Spleen (tissue), 11 donors: ENCODE measurements at regions not wholly inside any gene's neighbourhood (a gene's known extent, or its start where the extent isn't known, plus 50 kb on each side); places are given as distances from the start of the nearest gene placed in this dataset.

Experiments used
- DNase-seq: peaks from one replicate; pipeline ENCODE4 v3.0.0-alpha.2; 2020
- H3K27ac ChIP-seq, 8 donors: fragments of 200-600 bp; sonication (generic) in 7 of 8; 1 replicate in 4 of 8; 2 replicates in 4 of 8; pipeline versions ENCODE4 v1.5.0 to v1.8.0; 2016 to 2021; ENCODE audit warnings: inconsistent platforms in 4 of 8, mild to moderate bottlenecking in 4 of 8, moderate library complexity in 1 of 8
- H3K27me3 ChIP-seq, 7 donors: fragments of 200-600 bp; sonication (generic) in 6 of 7; replicated peaks in 1 of 7; 1 replicate in 4 of 7; 2 replicates in 3 of 7; pipeline versions ENCODE4 v1.5.0 to v1.8.0; 2016 to 2021; ENCODE audit warnings: inconsistent platforms in 3 of 7, mild to moderate bottlenecking in 1 of 7
- H3K36me3 ChIP-seq, 6 donors: fragments of 200-600 bp; sonication (generic) in 5 of 6; 1 replicate in 4 of 6; 2 replicates in 2 of 6; pipeline versions ENCODE4 v1.5.0 to v1.8.0; 2016 to 2021; ENCODE audit warnings: inconsistent platforms in 2 of 6
- H3K4me1 ChIP-seq, 6 donors: fragments of 200-600 bp; sonication (generic) in 5 of 6; 1 replicate in 3 of 6; 2 replicates in 3 of 6; pipeline versions ENCODE4 v1.5.0 to v1.8.0; 2016 to 2021; ENCODE audit warnings: inconsistent platforms in 3 of 6
- H3K4me3 ChIP-seq, 8 donors: fragments of 200-600 bp; sonication (generic) in 7 of 8; 1 replicate in 4 of 8; 2 replicates in 4 of 8; pipeline versions ENCODE4 v1.5.0 to v1.8.0; 2016 to 2021; ENCODE audit warnings: inconsistent platforms in 4 of 8, mild to moderate bottlenecking in 4 of 8, moderate library complexity in 2 of 8
- H3K9me3 ChIP-seq, 8 donors: fragments of 200-600 bp; sonication (generic) in 7 of 8; 1 replicate in 4 of 8; 2 replicates in 4 of 8; pipeline versions ENCODE4 v1.5.0 to v1.8.0; 2016 to 2021; ENCODE audit warnings: inconsistent platforms in 4 of 8
- CTCF ChIP-seq, 11 experiments: fragments of 200-600 bp in 7 of 11; fragments of 450-650 bp in 4 of 11; sonication (generic) in 4 of 11; IDR thresholded peaks in 8 of 11; conservative IDR thresholded peaks in 3 of 11; 1 replicate in 7 of 11; 2 replicates in 4 of 11; pipeline versions ENCODE4 v1.4.0 to v1.8.0; 2016 to 2021; ENCODE audit warnings: antibody characterized with exemption in 11 of 11, inconsistent platforms in 4 of 11, mild to moderate bottlenecking in 1 of 11
- POLR2A ChIP-seq, 3 donors: fragments of 450-650 bp; IDR thresholded peaks; one replicate each; pipeline ENCODE4 v1.5.1; 2017; ENCODE audit warnings: antibody characterized with exemption in 3 of 3, mild to moderate bottlenecking in 1 of 3
- POLR2AphosphoS5 ChIP-seq, 3 donors: sonication (generic); formaldehyde crosslinking; IDR thresholded peaks; one replicate each; pipeline ENCODE4 v1.5.1; 2017; ENCODE audit warnings: antibody characterized with exemption in 3 of 3
- WGBS, 5 donors: extraction: QIAGEN DNeasy Blood & Tissue Kit in 3 of 5; methylation state at CpG; one replicate each; pipeline versions ENCODE4 v1.1.5 to v1.1.7; 2013 to 2018; 5-methylcytosine and 5-hydroxymethylcytosine counted together
- intact Hi-C: fragments of 100-400 bp; cut with DNase I; formaldehyde crosslinking; loops from one replicate; pipeline ENCODE4 v1.15.0; 2023; ENCODE audit warnings: low total_unique reads
- donor health status: healthy with polysubstance abuse.
- donor health status: DM: no; HTN: no; CAD: no; lungs with moderate emphysema.
- donor health status: DM: no; HTN: no; CAD: no.
- donor health status: Bipolar disorder and iron deficiency.
- donor health status: healthy.
- donor health status: DM: no; HTN: no; CAD: no.
- donor health status: DM: yes; HTN: yes; CAD: no.

- no peak for DNase-seq
- no peak overlapping the region for H3K4me3 ChIP-seq
- H3K36me3 ChIP-seq, result no peaks in the 10 kb centered on the region
- H3K27me3 ChIP-seq, result no peaks in the 10 kb centered on the region
- no peak overlapping the region for H3K27ac ChIP-seq
- TF ChIP-seq POLR2AphosphoS5 (IDR thresholded peaks at IDR 0.05), result no peak
- TF ChIP-seq CTCF (IDR thresholded peaks at IDR 0.05 in 8 of 11, conservative IDR thresholded peaks at IDR 0.05 in 3 of 11), result no peak
- no peak for TF ChIP-seq POLR2A (IDR thresholded peaks at IDR 0.05)
- WGBS, 5 donors, result 83 to 88% (median 84%) methylated on average over 2 of the region's 2 CpGs
- H3K4me1 ChIP-seq, result peaks cover 0 to 7% (median 0%) of the 10 kb centered on the region in 6 donors
- intact Hi-C loops, result no loop called here
- H3K9me3 ChIP-seq, result peaks cover 0 to 3% (median 0%) of the 10 kb centered on the region in 8 donors
Observed at GRCh38 chr3:82081351-82081750, 319.9 kb upstream of the GBE1 start.

- H3K27ac ChIP-seq, result no peak overlapping the region
- WGBS, 5 donors, result 70 to 81% (median 79%) methylated on average over 3 of the region's 3 CpGs
- no peaks in the 10 kb centered on the region for H3K36me3 ChIP-seq
- peaks cover 0 to 3% (median 0%) of the 10 kb centered on the region in 8 donors for H3K9me3 ChIP-seq
- no peak overlapping the region for H3K4me3 ChIP-seq
- peaks cover 0 to 7% (median 0%) of the 10 kb centered on the region in 6 donors for H3K4me1 ChIP-seq
- intact Hi-C loops, result no loop called here
- no peak for TF ChIP-seq POLR2AphosphoS5 (IDR thresholded peaks at IDR 0.05)
- TF ChIP-seq CTCF (IDR thresholded peaks at IDR 0.05 in 8 of 11, conservative IDR thresholded peaks at IDR 0.05 in 3 of 11), result no peak
- TF ChIP-seq POLR2A (IDR thresholded peaks at IDR 0.05), result no peak
- DNase-seq, result no peak
- no peaks in the 10 kb centered on the region for H3K27me3 ChIP-seq
Observed at GRCh38 chr3:82080792-82081191, 319.3 kb upstream of the GBE1 start.

GRCh38 chr3:82080261-82080660 is 318.8 kb upstream of the GBE1 start:
- no peak for TF ChIP-seq POLR2A (IDR thresholded peaks at IDR 0.05)
- no peak for TF ChIP-seq POLR2AphosphoS5 (IDR thresholded peaks at IDR 0.05)
- TF ChIP-seq CTCF (IDR thresholded peaks at IDR 0.05 in 8 of 11, conservative IDR thresholded peaks at IDR 0.05 in 3 of 11), result no peak
- 29 to 51% (median 35%) methylated on average over 3 of the region's 3 CpGs for WGBS, 5 donors

GRCh38 chr3:82079335-82079890 is 318.0 kb upstream of the GBE1 start:
- no peak overlapping the region for H3K27ac ChIP-seq
- no peak for TF ChIP-seq CTCF (IDR thresholded peaks at IDR 0.05 in 8 of 11, conservative IDR thresholded peaks at IDR 0.05 in 3 of 11)
- no peak for TF ChIP-seq POLR2AphosphoS5 (IDR thresholded peaks at IDR 0.05)
- TF ChIP-seq POLR2A (IDR thresholded peaks at IDR 0.05), result no peak
- H3K27me3 ChIP-seq, result no peaks in the 10 kb centered on the region
- H3K4me1 ChIP-seq, result no peaks in the 10 kb centered on the region
- no peak overlapping the region for H3K4me3 ChIP-seq
- 65 to 77% (median 68%) methylated on average over 5 of the region's 5 CpGs for WGBS, 5 donors
- DNase-seq, result no peak
- intact Hi-C loops, result no loop called here
- no peaks in the 10 kb centered on the region for H3K36me3 ChIP-seq
- peaks cover 0 to 3% (median 0%) of the 10 kb centered on the region in 8 donors for H3K9me3 ChIP-seq

More at GRCh38 chr3:82080261-82080660, 318.8 kb upstream of the GBE1 start:
- H3K4me3 ChIP-seq, result no peak overlapping the region
- H3K27me3 ChIP-seq, result no peaks in the 10 kb centered on the region
- intact Hi-C loops, result no loop called here
- peaks cover 0 to 4% (median 0%) of the 10 kb centered on the region in 6 donors for H3K4me1 ChIP-seq
- no peaks in the 10 kb centered on the region for H3K36me3 ChIP-seq
- H3K9me3 ChIP-seq, result peaks cover 0 to 3% (median 0%) of the 10 kb centered on the region in 8 donors
- no peak overlapping the region for H3K27ac ChIP-seq
- no peak for DNase-seq
